Erythroblast (primary cell): ENCODE measurements at regions not wholly inside any gene's neighbourhood (a gene's known extent, or its start where the extent isn't known, plus 50 kb on each side); places are given as distances from the start of the nearest gene placed in this dataset.

Experiments used
- GATA1 ChIP-seq: IDR thresholded peaks from 2 replicates; pipeline ENCODE4 v1.6.1; 2011; ENCODE audit warnings: low read depth, mild to moderate bottlenecking, control low read depth, low read length, moderate library complexity
- POLR2A ChIP-seq: IDR thresholded peaks from 2 replicates; pipeline ENCODE4 v1.6.1; 2011; ENCODE audit warnings: mild to moderate bottlenecking, low read length

GRCh38 chr9:135342206-135343130, 137.1 kb upstream of the PPP1R26 start:
- no peak for TF ChIP-seq POLR2A
- no peak for TF ChIP-seq GATA1
